ENCODE measurements at regions not wholly inside any gene's neighbourhood (a gene's known extent, or its start where the extent isn't known, plus 50 kb on each side); places are given as distances from the start of the nearest gene placed in this dataset.

GRCh38 chr1:29804181-29804899 is 568.0 kb downstream of the PTPRU start:
- no peaks in the 10 kb centered on the region for H3K4me1 ChIP-seq (ENCODE audit: insufficient read depth, low read length, poor library complexity, severe bottlenecking)
- H3K9me3 ChIP-seq (ENCODE audit: insufficient read depth, low read depth, low read length) = no peaks in the 10 kb centered on the region; the same call in 1 of the 2 replicates
- H3K9ac ChIP-seq (ENCODE audit: low read depth, low read length, poor library complexity, severe bottlenecking) = no peak overlapping the region
- no peaks in the 10 kb centered on the region for H3K36me3 ChIP-seq (ENCODE audit: insufficient read depth, low read length)
- no peaks in the 10 kb centered on the region for H4K20me1 ChIP-seq (ENCODE audit: insufficient read depth, low read length, poor library complexity, severe bottlenecking)
- H3K4me3 ChIP-seq (ENCODE audit: low read length, poor library complexity, severe bottlenecking) = no peak overlapping the region
- TF ChIP-seq CTCF (conservative IDR thresholded peaks at IDR 0.05; ENCODE audit: low read length) (no peak), EZH2phosphoT487 (IDR thresholded peaks at IDR 0.05; ENCODE audit: borderline replicate concordance) (no peak)
- H3K79me2 ChIP-seq (ENCODE audit: insufficient read depth, low read length) = no peaks in the 10 kb centered on the region
- no peak overlapping the region for H2AFZ ChIP-seq (ENCODE audit: low read length)
- H3K27me3 ChIP-seq (ENCODE audit: insufficient read depth, low read length, poor library complexity, severe bottlenecking) = no peaks in the 10 kb centered on the region
- H3K4me2 ChIP-seq (ENCODE audit: low read depth, low read length, poor library complexity, severe bottlenecking) = no peak overlapping the region
- no peaks in the 10 kb centered on the region for H3F3A ChIP-seq (ENCODE audit: low read depth)
- no peaks in the 10 kb centered on the region for H3K9me2 ChIP-seq (replicated peaks; ENCODE audit: low read depth, low read length)

GRCh38 chr1:29803486-29803885 is 567.2 kb downstream of the PTPRU start:
- H4K20me1 ChIP-seq (ENCODE audit: insufficient read depth, low read length, poor library complexity, severe bottlenecking) = no peaks in the 10 kb centered on the region
- no peak overlapping the region for H3K4me3 ChIP-seq (ENCODE audit: low read length, poor library complexity, severe bottlenecking)
- H2AFZ ChIP-seq (ENCODE audit: low read length) = no peak overlapping the region
- H3K9ac ChIP-seq (ENCODE audit: low read depth, low read length, poor library complexity, severe bottlenecking) = no peak overlapping the region
- no peak for TF ChIP-seq EZH2phosphoT487 (IDR thresholded peaks at IDR 0.05; ENCODE audit: borderline replicate concordance)
- TF ChIP-seq CTCF (conservative IDR thresholded peaks at IDR 0.05; ENCODE audit: low read length) = no peak
- H3K79me2 ChIP-seq (ENCODE audit: insufficient read depth, low read length) = no peaks in the 10 kb centered on the region
- no peaks in the 10 kb centered on the region for H3K9me2 ChIP-seq (replicated peaks; ENCODE audit: low read depth, low read length)
- H3F3A ChIP-seq (ENCODE audit: low read depth) = no peaks in the 10 kb centered on the region
- H3K36me3 ChIP-seq (ENCODE audit: insufficient read depth, low read length) = no peaks in the 10 kb centered on the region
- no peaks in the 10 kb centered on the region for H3K4me1 ChIP-seq (ENCODE audit: insufficient read depth, low read length, poor library complexity, severe bottlenecking)
- H3K9me3 ChIP-seq (ENCODE audit: insufficient read depth, low read depth, low read length) = no peaks in the 10 kb centered on the region; the same call in 1 of the 2 replicates
- no peaks in the 10 kb centered on the region for H3K27me3 ChIP-seq (ENCODE audit: insufficient read depth, low read length, poor library complexity, severe bottlenecking)
- no peak overlapping the region for H3K4me2 ChIP-seq (ENCODE audit: low read depth, low read length, poor library complexity, severe bottlenecking)

- Histone ChIP-seq H3K4me2 (ENCODE audit: low read depth, low read length, poor library complexity, severe bottlenecking) (no peak overlapping the region), H3K4me3 (ENCODE audit: low read length, poor library complexity, severe bottlenecking) (no peak overlapping the region), H3K79me2 (ENCODE audit: insufficient read depth, low read length) (no peaks in the 10 kb centered on the region), H4K20me1 (ENCODE audit: insufficient read depth, low read length, poor library complexity, severe bottlenecking) (no peaks in the 10 kb centered on the region), H3K27me3 (ENCODE audit: insufficient read depth, low read length, poor library complexity, severe bottlenecking) (no peaks in the 10 kb centered on the region), H3K9ac (ENCODE audit: low read depth, low read length, poor library complexity, severe bottlenecking) (no peak overlapping the region), H2AFZ (ENCODE audit: low read length) (no peak overlapping the region), H3K9me3 (ENCODE audit: insufficient read depth, low read depth, low read length) (no peaks in the 10 kb centered on the region; the same call in 1 of the 2 replicates), H3F3A (ENCODE audit: low read depth) (no peaks in the 10 kb centered on the region), H3K4me1 (ENCODE audit: insufficient read depth, low read length, poor library complexity, severe bottlenecking) (no peaks in the 10 kb centered on the region), H3K9me2 (replicated peaks; ENCODE audit: low read depth, low read length) (no peaks in the 10 kb centered on the region), H3K36me3 (ENCODE audit: insufficient read depth, low read length) (no peaks in the 10 kb centered on the region)
- TF ChIP-seq EZH2phosphoT487 (IDR thresholded peaks at IDR 0.05; ENCODE audit: borderline replicate concordance) (no peak), CTCF (conservative IDR thresholded peaks at IDR 0.05; ENCODE audit: low read length) (no peak)
These were observed 566.1 kb downstream of the PTPRU start for GRCh38 chr1:29802181-29803068.
